Left ventricle myocardium inferior (tissue), 1 donor: ENCODE measurements at regions not wholly inside any gene's neighbourhood (a gene's known extent, or its start where the extent isn't known, plus 50 kb on each side); places are given as distances from the start of the nearest gene placed in this dataset.

Experiments used
- DNase-seq: peaks from one replicate; pipeline ENCODE4 v3.0.0-alpha.2; 2020
- H3K27ac ChIP-seq: fragments of 200-600 bp; replicated peaks from 2 replicates; pipeline ENCODE4 v1.8.0; 2021
- H3K27me3 ChIP-seq: fragments of 200-600 bp; 2 replicates; pipeline ENCODE4 v1.8.0; 2021; ENCODE audit warnings: low read depth
- H3K36me3 ChIP-seq: fragments of 200-600 bp; 2 replicates; pipeline ENCODE4 v1.8.0; 2021
- H3K4me1 ChIP-seq: fragments of 200-600 bp; 2 replicates; pipeline ENCODE4 v1.8.0; 2021
- H3K4me3 ChIP-seq: fragments of 200-600 bp; 2 replicates; pipeline ENCODE4 v1.8.0; 2021; ENCODE audit warnings: mild to moderate bottlenecking, moderate library complexity
- H3K9me3 ChIP-seq: fragments of 200-600 bp; replicated peaks from 2 replicates; pipeline ENCODE4 v1.8.0; 2021
- CTCF ChIP-seq: fragments of 200-600 bp; IDR thresholded peaks from 2 replicates; pipeline ENCODE4 v1.8.0; 2021; ENCODE audit warnings: antibody characterized with exemption, mild to moderate bottlenecking, borderline replicate concordance
- intact Hi-C: fragments of 100-400 bp; cut with micrococcal nuclease; formaldehyde crosslinking; loops from one replicate; pipeline ENCODE4 v1.11.0; 2022
- donor health status: DM: no; HTN: yes; CAD: no; lungs with severe emphysema.

DNA sequence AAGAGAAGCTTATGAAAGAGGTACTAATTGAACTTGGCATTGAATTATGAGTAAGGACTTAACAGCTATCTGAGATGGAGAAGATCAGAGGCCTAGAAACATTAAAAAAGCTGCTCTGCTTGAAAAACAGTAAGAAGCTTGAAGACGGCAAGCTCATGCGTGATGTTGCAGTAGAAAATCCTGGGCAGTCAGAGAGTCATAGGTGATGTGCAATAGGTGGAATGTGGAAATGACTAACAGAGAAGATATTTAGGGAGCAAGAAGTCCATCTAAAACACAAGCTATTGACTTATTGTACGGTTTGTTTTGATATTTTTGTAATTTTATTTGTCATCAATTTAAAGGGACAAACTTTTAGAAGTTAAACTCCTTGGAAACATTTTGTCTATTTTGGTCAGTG, 1101.4 kb downstream of the ROBO2 start:
- intact Hi-C loops, result no loop called here
- H3K27me3 ChIP-seq, result no peaks in the 10 kb centered on the region
- DNase-seq, result no peak
- no peaks in the 10 kb centered on the region for H3K4me1 ChIP-seq
- H3K9me3 ChIP-seq, result peaks cover 16% of the 10 kb centered on the region
- H3K27ac ChIP-seq, result no peak overlapping the region
- no peak for TF ChIP-seq CTCF
- H3K36me3 ChIP-seq, result no peaks in the 10 kb centered on the region
- H3K4me3 ChIP-seq, result no peak overlapping the region

DNA sequence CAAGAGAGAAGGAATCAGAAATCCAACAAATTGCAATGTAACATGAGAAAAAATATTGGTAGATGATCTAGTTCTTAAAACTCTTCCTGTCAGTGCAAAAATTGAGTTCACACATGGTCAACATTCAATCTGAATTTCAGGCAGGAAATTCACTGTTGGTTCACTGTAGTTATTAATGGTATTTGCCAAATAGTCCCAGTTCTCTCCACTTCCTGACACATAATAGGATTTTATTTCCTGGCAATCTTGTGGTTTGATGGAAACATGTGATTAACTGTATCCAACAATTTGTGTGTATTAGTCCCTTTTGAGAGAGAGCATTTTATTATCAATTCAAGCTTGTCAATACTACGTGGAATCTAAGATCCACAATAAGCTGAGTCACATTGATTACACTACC, 1103.1 kb downstream of the ROBO2 start:
- no peak for DNase-seq
- Histone ChIP-seq H3K27ac (no peak overlapping the region), H3K4me3 (no peak overlapping the region), H3K9me3 (peaks cover 22% of the 10 kb centered on the region), H3K36me3 (no peaks in the 10 kb centered on the region), H3K27me3 (no peaks in the 10 kb centered on the region), H3K4me1 (no peaks in the 10 kb centered on the region)
- intact Hi-C loops, result no loop called here
- no peak for TF ChIP-seq CTCF

DNA sequence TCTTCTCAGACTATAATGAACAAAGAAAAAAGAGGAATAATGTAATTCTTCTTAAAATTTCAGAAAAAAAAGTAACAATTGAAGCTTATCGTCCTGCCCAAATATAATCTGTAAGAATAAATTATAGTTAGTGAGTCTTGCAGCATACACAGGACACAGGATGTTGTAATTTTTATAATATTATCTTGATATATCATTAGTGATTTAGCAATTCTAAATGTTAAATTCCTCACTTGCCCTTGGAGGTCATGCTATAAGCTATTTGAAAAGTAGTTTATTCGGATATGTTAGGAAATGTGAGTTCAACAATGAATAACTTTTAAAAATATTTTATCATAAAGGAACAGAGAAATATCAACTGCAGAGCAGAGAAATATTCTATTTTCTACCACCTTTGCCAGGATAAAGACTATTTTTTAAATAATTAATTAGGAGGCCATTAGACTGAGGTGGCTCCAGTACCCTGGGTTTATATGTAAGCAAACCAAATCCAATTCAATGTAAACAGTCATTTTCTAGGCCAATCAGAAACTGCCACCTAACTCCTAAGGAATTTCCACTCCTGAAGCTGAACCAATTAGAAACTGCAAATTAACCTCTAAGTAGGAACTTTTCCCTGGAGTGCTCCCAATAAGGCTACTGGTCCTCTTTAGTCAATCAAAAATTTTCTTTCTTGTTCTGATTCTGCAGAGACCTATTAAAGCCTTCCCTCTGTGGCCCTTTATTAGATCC, 1109.3 kb downstream of the ROBO2 start:
- no peak for TF ChIP-seq CTCF
- intact Hi-C loops, result no loop called here
- no peaks in the 10 kb centered on the region for H3K4me1 ChIP-seq
- peaks cover 6% of the 10 kb centered on the region for H3K9me3 ChIP-seq
- no peaks in the 10 kb centered on the region for H3K27me3 ChIP-seq
- H3K36me3 ChIP-seq, result no peaks in the 10 kb centered on the region
- no peak overlapping the region for H3K4me3 ChIP-seq
- DNase-seq, result no peak
- H3K27ac ChIP-seq, result no peak overlapping the region

DNA sequence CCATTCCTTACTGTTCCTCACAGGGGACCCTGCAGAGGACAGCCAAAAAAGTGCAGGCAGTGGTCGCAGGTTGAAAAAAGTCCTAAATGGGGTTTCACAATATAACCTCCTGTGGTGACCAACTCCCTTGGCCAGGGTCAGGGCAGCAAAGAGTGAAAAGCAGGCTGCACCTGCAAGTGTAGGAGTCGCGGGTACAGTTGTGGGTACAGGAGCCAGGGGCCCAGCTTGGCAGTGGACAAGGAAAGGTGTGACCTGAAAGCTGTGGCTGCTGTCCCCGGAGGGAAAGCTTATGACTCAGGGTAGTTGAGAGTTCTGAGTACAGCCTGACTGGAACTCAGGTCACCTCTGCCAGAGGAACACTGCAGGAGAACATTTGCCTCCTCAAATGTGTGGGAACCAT, 1114.1 kb downstream of the ROBO2 start:
- intact Hi-C loops, result no loop called here
- Histone ChIP-seq H3K4me1 (peaks cover 6% of the 10 kb centered on the region), H3K9me3 (peaks cover 12% of the 10 kb centered on the region), H3K4me3 (no peak overlapping the region), H3K36me3 (no peaks in the 10 kb centered on the region), H3K27me3 (no peaks in the 10 kb centered on the region), H3K27ac (no peak overlapping the region)
- DNase-seq, result no peak
- no peak for TF ChIP-seq CTCF

DNA sequence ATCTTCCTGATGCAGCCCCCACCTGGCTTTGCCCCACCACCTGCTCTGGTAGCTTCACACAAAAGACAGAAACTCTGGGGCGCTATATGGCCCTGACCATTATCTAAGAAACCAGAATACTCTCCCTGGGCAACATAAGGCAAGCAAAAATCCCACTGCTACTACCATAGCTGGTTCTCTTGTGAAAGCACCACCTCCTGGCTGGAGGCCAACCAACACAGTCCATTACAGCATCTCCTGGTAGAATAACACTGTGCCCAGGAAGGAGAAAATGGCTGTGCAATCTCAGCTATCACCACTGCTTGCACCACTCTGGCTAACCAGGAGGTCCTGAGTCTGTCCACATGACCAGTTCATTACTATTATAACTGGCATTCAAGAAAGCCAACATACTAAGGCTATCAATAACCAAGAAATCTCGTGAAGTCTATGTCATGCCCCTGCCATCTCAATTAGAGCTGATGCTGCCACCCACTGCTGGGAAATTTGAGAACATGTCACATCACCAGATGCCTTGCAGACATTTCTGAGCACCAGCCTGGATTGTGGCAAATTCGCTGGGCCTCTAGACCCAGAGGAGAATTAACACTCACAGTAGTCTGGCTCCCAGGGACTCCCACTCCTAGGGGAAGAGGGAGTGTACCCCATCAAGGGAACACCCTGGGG, 1114.8 kb downstream of the ROBO2 start:
- Histone ChIP-seq H3K9me3 (peaks cover 12% of the 10 kb centered on the region), H3K4me1 (peaks cover 6% of the 10 kb centered on the region), H3K27me3 (no peaks in the 10 kb centered on the region), H3K4me3 (no peak overlapping the region), H3K36me3 (no peaks in the 10 kb centered on the region), H3K27ac (no peak overlapping the region)
- DNase-seq, result no peak
- intact Hi-C loops, result no loop called here
- TF ChIP-seq CTCF, result peak; percentile 22
